GM13977 (cell line): ENCODE measurements at regions not wholly inside any gene's neighbourhood (a gene's known extent, or its start where the extent isn't known, plus 50 kb on each side); places are given as distances from the start of the nearest gene placed in this dataset.

Source experiments
- DNase-seq: peaks from one replicate; pipeline ENCODE4 v3.0.0; 2012; ENCODE audit warnings: low spot score
- in situ Hi-C: fragments of 300-500 bp; cut with MboI; formaldehyde crosslinking; loops from one replicate; pipeline ENCODE4 v1.12.0; 2022; ENCODE audit warnings: low sequenced_read_pairs, low pct_unique_long_range_greater_than_20kb, mixed read lengths, inconsistent platforms; ENCODE audit not compliant: unreplicated experiment
- TF ChIP-seq, protein P1 (sequence below): IDR thresholded peaks from 2 replicates; pipeline ENCODE4 v1.5.1; 2012; ENCODE audit warnings: mild to moderate bottlenecking, control low read depth; ENCODE audit not compliant: insufficient read depth; ENCODE audit errors: extremely low read depth, missing control alignments

DNA sequence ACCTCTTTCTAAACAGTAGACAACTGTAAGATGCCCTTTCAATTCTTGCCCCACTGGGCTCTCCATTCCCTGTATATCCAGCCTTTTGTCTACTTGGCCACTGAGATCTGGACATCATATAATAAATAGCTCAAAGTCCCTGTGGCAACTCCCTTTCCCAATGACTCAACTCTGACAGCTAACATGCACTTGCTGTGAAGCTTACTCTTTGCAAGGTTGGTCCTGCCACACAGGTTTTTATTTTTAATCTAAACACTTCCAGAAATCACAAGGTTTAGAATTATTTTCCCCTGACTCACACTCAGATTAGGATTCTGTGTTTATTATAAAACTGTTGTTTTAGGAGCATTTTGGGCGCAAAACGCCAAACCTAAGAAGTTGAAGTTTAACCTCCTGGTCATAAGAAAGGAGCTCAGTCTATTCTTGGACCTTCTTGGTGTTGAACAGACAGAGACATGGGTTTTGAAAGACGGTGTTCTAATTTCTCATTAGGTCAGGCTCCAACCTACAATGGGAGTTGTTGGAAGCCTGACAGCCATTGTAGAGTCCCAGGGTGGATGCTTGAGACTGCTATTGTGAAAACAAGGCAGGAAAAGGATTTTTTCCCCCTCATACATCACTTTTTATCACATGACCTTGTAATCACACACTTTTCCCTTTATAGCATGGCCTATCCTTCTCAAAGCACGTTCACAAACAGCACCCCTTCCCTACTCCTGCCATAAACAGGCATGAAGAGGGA, 124.7 kb upstream of the SERPINE2 start:
- in situ Hi-C loops, result no loop called here
- DNase-seq, result no peak
- TF ChIP-seq, protein P1, sequence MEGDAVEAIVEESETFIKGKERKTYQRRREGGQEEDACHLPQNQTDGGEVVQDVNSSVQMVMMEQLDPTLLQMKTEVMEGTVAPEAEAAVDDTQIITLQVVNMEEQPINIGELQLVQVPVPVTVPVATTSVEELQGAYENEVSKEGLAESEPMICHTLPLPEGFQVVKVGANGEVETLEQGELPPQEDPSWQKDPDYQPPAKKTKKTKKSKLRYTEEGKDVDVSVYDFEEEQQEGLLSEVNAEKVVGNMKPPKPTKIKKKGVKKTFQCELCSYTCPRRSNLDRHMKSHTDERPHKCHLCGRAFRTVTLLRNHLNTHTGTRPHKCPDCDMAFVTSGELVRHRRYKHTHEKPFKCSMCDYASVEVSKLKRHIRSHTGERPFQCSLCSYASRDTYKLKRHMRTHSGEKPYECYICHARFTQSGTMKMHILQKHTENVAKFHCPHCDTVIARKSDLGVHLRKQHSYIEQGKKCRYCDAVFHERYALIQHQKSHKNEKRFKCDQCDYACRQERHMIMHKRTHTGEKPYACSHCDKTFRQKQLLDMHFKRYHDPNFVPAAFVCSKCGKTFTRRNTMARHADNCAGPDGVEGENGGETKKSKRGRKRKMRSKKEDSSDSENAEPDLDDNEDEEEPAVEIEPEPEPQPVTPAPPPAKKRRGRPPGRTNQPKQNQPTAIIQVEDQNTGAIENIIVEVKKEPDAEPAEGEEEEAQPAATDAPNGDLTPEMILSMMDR, result no peak

DNA sequence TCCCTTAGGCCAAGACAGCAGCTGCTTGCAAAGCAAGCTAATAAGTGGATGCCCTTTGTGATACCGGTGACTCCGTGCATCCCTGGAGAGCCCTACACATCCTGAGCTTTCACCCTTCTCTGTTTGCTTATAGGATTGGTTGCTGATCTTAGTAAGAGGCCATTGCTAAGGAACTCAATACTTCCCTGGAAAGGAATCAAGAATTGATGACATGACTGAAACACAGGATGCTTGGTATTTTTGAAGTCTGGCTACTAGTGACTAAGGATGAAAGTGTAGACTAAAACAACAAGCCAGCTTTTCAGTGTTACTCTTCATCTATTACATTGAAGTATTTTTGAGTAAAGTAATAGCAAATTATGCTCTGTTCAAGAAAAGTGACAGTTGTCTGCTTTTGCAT, 123.0 kb upstream of the SERPINE2 start:
- in situ Hi-C loops, result no loop called here
- DNase-seq, result no peak
- TF ChIP-seq, protein P1, result no peak

DNA sequence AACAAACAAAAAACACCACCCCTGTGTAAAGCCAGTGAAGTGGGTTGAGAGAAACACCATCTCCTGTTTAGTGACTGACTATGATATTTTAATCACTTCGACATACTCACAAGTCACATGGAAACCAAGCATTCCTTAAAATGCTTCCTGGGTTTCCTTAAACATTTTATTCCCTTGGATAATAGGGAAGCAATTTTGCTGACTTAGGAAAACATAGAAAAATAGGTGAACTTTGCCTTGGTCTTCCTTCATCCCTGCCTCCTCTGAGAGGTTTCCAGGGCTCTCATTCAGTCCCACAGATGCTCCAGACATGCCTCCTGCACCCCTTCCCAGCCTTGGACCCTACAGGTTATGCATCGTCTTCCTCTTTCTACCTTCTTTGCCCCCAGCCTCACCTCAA, 122.6 kb upstream of the SERPINE2 start:
- TF ChIP-seq, protein P1, result no peak
- DNase-seq, result no peak
- in situ Hi-C loops, result no loop called here

DNA sequence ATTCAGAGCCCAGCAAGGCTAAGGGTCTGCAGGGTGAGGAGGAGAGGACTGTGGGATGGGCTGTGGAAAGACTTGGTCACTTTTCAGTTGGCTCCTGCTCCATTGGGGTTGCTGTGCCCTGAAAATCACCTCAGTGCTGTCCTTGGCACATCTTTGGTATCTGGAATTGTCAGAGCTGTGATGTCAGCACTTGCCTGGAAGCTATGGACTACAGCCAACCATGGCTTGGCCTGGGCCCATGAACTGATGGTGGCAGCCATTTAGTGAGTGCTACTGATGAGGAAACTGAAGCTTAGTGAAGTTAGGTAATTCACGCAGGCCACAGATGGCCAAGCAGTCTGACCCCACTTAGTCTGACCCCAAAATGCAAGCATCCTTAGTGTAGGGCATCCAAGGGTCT, 121.8 kb upstream of the SERPINE2 start:
- in situ Hi-C loops, result no loop called here
- no peak for DNase-seq
- TF ChIP-seq, protein P1, result no peak

DNA sequence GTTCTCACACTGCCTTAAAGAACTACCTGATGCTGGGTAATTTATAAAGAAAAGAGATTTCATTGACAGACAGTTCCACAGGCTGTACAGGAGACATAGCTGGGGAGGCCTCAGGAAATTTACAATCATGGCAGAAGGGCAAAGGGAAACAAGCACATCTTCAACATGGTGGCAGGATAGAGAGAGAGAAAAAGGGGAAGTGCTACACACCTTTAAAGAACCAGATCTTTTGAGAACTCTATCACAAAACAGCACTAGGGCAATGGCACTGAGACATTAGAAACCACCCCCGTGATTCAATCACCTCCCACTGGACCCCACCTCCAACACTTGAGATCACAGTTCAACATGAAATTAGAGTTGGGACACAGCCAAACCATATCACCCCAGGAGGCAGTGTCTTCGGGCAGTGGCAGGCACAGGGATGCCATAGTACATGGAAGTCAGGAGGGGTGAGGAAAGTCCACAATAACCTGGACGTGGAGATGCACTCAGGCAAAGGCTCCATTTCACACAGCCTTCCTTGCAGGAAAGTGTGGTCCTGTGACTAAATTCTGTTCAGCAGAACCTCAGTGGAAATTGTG, 120.4 kb upstream of the SERPINE2 start:
- TF ChIP-seq, protein P1, result no peak
- no peak for DNase-seq
- in situ Hi-C loops, result no loop called here

DNA sequence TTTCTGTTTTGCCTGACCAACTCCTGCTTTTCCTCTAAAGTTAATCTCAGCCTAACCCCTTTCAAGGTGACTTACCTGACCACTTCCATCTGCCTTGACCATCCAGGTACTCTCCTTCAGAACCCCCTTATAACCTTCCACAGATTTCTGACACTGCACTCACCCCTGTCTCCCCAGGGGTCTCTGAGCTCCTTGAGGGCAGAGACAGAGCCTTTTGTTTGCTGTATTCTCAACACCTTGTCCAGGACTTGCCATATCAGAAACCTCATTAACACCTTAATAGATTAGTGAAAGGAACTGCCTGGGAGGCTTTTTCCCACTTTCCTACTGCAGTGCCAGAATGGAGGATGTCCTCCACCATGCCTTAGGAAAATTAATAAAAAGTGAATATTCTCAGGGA, 119.7 kb upstream of the SERPINE2 start:
- in situ Hi-C loops, result no loop called here
- TF ChIP-seq, protein P1, result no peak
- no peak for DNase-seq

DNA sequence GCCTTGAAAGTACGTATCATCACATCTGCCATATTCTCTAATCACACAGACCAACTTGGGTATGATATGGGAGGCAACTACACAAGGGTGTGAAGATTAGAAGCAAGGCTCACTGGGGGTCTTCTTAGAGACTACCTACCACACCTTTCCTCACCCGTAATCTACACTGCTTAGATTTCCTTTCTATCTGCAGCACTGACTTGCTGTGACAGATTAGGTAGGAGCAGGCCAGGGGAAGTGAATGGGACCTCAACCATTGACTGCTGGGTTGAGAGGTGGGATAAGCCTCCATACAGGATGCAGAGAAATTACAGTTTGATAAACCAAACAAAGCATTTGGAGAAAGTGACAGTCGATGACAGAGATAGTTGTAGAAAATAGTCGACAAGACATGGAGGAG, 119.0 kb upstream of the SERPINE2 start:
- DNase-seq, result no peak
- in situ Hi-C loops, result no loop called here
- TF ChIP-seq, protein P1, result no peak
